GM18502 (cell line): ENCODE measurements at regions not wholly inside any gene's neighbourhood (a gene's known extent, or its start where the extent isn't known, plus 50 kb on each side); places are given as distances from the start of the nearest gene placed in this dataset.
A peak's percentile ranks its signal among the peaks of the same experiment; 100 is the strongest.
"Not testable (repeated sequence)": the region's sequence is repeated elsewhere in the genome, so short reads cannot be mapped to it uniquely, and the experiment has no call there.

Experiments used
- ATAC-seq: cut with Tn5 transposase; IDR thresholded peaks from one replicate; pipeline ENCODE4 v1.9.1; 2021; ENCODE audit warnings: mild to moderate bottlenecking; ENCODE audit not compliant: unreplicated experiment, poor library complexity

GRCh38 chr6:144778056-144778455 lies 492.9 kb downstream of the UTRN start:
- ATAC-seq, result no peak

- peak; percentile 61 for ATAC-seq
Observed at GRCh38 chr6:144778773-144779492, 493.8 kb downstream of the UTRN start.

- no peak for ATAC-seq
Observed at GRCh38 chr6:144781836-144782235, 496.7 kb downstream of the UTRN start.

DNA sequence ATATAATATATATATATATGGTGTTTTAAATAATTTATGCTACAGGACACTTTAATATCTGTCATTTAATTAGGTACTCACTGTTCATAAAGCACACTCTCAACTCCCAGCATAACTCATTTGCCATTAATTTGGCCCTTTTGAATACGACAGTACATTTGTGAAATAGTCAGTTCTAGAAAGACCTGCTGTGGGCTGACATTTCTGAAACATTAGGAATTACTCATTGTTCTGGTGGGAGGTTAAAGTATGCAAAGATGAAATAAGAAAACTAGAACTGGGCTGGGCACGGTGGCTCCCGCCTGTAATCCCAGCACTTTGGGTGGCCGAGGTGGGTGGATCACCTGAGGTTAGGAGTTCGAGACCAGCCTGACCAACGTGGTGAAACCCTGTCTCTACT lies 497.5 kb downstream of the UTRN start:
- no peak for ATAC-seq

DNA sequence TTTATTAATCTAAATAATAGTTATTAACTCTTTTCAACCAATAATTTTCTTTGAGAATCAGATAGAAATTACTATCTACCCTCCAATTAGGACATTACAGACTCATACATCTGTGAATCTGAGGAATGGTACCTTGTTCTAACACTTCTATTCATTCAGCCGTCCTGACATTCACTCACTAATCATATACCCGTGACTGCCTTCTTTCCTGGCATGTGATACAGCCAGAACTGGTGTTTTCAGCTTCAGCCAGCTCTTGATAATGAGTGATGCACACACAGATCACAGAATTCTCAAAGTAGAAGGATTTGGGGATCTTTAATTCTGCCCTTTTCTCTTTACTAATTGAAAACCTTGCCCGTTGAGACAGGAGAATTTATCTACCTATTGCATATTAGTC lies 499.9 kb downstream of the UTRN start:
- ATAC-seq, result no peak

DNA sequence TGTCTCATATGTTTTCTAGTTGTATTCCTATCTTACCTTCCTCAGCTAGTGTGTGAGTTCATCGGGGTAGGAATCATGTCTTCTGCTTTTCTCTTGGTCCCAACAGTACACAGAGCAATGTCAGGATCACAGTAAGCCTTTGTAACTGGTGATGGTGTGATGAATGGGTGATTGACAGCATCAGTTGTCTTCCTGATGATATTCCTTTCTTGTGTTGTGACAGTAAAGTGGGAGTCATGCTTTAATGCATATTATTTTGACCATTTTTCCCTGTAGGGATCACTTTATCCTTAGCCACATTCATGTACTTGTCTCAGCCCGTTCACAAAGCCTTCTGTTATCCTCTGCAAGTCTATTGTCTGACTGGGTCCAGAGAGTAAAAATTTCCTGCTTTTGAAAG lies 501.7 kb downstream of the UTRN start:
- no peak for ATAC-seq

DNA sequence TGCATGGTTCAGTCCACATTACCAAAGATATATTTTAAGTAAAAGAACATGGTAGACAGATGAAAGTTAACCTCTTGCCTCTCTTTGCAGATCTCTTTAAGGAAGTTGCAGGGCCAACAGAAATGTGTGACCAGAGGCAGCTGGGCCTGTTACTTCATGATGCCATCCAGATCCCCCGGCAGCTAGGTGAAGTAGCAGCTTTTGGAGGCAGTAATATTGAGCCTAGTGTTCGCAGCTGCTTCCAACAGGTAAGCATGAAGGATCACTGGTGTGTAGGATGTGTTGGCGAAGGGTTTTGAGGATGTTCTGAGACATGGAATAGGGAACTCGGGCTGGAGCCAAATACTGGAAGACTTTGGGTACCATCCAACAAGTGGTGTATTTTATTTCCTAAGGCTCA lies 508.6 kb downstream of the UTRN start:
- ATAC-seq, result no peak

DNA sequence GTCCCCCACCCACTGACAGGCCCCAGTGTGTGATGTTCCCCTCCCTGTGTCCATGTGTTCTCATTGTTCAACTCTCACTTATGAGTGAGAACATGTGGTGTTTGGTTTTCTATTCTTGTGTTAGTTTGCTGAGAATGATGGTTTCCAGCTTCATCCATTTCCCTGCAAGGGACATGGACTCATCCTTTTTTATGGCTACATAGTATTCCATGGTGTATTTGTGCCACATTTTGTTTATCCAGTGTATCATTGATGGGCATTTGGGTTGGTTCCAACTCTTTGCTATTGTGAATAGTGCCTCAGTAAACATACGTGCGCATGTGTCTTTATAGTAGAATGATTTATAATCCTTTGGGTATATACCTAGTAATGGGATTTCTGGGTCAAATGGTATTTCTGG lies 509.9 kb downstream of the UTRN start:
- ATAC-seq, result not testable (repeated sequence)

- ATAC-seq, result no peak
Observed at GRCh38 chr6:144796070-144796469, 510.9 kb downstream of the UTRN start.

GRCh38 chr6:144797881-144798589 lies 512.9 kb downstream of the UTRN start:
- ATAC-seq, result no peak

GRCh38 chr6:144804246-144804790 lies 519.2 kb downstream of the UTRN start:
- ATAC-seq, result no peak

- no peak for ATAC-seq
Observed at GRCh38 chr6:144805049-144805448, 519.9 kb downstream of the UTRN start.

DNA sequence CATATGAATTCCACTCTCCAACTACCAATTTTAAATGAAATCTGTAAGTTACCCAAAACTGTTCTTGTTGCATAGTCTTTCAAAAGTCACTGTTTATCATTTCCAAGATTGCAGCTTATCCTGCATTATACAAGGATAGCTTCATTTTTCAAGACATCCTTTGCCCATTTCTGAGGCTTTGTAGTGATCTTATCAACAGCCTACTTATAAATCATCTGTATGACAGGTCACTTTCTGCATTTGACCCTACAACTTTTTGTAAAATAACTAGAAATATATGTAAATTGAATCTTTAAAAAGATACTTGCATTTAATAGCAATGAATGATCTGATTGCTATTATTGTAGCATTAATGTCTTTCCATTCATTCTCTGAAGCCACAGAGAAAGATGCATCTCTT lies 521.1 kb downstream of the UTRN start:
- no peak for ATAC-seq

GRCh38 chr6:144809120-144809519 lies 524.0 kb downstream of the UTRN start:
- no peak for ATAC-seq

GRCh38 chr6:144809969-144810368 lies 524.8 kb downstream of the UTRN start:
- no peak for ATAC-seq

DNA sequence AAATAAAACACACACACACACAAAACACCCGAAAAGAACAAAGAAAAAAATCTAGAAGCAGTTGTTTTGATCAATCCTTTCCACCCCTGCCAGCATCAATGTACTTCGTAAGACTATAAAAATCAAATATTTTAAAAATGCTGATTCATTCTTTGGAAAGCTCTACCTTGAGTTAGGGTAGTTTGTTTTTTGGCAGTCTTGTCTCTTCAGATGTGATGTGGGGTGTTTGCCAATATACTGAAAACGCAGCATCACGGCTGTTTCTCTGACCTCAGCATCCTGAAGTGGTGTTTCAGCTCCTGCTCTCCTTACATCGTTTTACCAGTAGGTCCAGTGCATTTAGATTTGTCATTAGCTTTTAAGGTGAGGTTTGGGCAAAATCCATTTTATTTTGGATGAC lies 526.0 kb downstream of the UTRN start:
- no peak for ATAC-seq

GRCh38 chr6:144816936-144817335 lies 531.8 kb downstream of the UTRN start:
- no peak for ATAC-seq

GRCh38 chr6:144820270-144820669 lies 535.1 kb downstream of the UTRN start:
- no peak for ATAC-seq

DNA sequence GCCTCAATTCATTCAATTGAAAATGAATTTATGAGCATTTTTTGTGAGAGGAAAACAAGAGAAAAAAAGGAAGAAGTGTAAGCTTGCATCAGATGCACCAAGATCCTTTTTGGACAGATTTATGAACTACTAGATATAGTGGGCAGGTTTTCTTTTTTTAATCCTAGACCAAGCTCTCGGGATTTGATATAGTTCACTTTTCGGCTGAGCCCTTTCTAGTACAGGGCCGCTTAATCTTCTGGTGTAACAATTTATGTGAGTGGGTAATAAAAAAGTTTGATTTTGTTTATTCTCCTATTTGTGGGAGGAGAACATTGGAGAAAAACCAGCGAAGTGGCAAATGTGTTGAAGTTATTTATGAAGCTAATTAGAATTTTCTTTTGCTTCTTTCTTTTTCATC lies 538.0 kb downstream of the UTRN start:
- ATAC-seq, result no peak

- ATAC-seq, result no peak
Observed at GRCh38 chr6:144824018-144824417, 538.9 kb downstream of the UTRN start.

GRCh38 chr6:144834426-144835038 lies 549.4 kb downstream of the UTRN start:
- ATAC-seq, result no peak
